GM19372 (cell line): ENCODE measurements at regions not wholly inside any gene's neighbourhood (a gene's known extent, or its start where the extent isn't known, plus 50 kb on each side); places are given as distances from the start of the nearest gene placed in this dataset.
"Not testable (repeated sequence)": the region's sequence is repeated elsewhere in the genome, so short reads cannot be mapped to it uniquely, and the experiment has no call there.

Source experiments
- ATAC-seq: cut with Tn5 transposase; IDR thresholded peaks from one replicate; pipeline ENCODE4 v1.9.1; 2021; ENCODE audit warnings: mild to moderate bottlenecking, low read depth, moderate library complexity; ENCODE audit not compliant: unreplicated experiment

DNA sequence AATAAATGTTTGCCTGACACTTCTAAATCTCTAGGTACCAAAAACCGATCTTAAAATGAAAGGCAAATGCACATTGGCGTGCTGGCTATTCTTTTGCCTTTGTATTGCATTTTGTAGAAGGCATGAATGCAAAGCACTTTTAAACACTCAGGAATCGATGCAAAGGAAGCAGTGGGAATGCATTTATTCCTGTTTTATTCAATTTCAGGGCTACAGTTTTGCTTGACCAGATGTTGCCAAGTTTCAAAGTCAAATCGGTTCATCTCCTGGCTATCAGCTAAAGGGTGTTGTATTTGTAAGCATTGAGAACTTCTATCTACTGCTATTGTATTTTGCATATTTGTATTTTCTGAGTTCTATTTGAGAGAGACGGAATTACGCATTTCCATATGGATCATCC is 659.8 kb upstream of the SLC35B3 start:
- ATAC-seq: no peak

DNA sequence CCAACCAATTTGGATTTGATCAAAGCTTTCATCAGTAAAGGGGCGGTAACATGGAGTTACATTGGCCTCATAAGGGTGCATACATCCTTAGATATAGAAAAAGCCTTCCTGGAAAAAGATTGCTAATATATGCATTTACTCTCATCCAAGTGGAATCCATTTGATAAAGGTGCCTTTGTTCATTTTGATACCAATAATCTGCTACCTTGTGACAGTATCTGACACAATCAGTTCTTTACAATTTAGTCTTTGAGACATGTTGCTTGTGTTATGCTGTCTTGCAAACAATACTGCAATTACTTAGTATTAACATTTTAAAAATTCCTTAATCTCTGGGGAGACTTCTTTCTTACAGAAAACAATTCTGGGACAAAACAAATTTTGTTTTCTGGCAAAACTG is 654.4 kb upstream of the SLC35B3 start:
- ATAC-seq: no peak

DNA sequence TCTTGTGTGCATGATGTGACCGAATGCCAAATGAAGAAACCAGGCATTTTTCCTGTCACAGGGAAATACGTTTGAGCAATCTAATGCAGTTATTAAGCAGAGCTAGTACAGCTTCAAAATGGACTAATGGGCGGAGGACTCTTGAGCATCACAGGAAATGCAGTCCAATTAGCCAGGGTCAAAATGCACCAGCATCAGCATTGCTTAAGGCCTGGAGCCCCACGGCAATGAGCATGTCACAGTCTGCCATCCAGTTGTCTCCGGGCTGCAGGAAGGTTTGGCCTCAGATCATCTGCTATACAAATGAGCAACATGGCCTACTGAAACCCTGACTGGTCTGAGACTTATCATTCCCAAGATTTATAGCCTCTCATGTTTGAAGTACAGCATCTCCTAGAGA is 652.1 kb upstream of the SLC35B3 start:
- no peak for ATAC-seq

DNA sequence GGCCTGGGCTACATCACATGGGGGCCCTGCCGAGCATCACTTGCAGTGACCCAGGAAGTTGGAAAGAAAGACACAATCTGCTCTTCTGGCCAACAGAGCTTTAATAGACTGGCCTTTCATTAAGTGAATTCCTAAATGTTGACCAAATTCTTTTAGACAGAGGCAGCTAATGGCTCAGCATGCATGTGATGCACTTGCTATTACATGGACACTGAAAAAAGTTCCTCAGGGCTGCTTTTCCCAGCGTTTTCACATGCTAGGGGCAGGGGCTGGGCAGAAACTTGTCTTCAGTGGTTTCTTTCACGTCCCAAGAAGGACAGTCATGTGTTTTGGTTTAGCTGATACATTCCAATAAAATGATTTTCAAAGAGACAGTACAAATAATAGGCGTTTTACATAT is 651.0 kb upstream of the SLC35B3 start:
- no peak for ATAC-seq

DNA sequence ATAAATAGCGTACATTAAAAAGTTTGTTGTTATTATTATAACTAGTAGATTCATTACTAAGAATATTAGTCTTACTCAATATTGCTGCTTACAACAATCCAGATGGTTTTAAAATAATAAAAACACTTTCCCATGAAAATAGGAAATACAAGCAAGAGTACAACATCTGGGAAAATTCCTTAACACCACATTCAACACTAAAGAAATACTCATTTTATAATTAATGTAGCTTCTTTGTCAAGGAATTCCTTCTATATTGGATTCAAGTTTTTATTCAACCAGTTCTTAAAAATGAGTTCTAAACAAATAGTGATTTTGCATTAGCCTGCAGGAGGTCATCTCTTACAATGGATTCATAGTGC is 650.3 kb upstream of the SLC35B3 start:
- ATAC-seq: no peak

DNA sequence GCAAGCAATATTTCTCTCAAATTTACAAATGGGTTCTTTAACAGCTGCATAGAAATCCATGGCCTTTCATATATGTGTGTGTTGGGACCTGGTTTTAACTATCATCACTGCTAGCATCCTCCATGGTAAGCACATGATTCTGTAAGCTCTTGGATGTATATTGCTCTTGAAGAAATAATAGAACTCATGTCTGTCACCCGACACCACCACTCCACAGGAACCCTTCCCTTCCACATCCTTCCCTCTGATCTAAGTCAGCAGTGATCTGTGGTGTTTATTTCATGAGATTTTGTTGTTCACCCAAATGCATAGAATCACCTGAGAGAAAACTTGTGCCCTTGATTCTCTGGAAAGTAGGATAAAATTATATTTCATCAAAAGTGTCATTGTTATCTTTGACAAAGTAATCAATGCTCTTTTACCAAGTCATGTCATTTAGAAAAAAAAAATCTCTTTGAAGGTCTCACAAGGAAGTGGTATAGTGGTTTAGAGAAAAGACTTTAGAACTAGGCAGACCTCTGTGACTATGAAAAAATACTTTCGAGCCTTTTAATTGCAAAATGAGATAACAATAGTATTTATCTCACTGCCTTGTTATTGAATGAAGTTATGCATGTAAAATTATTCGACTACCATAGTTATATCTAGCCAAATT is 649.8 kb upstream of the SLC35B3 start:
- no peak for ATAC-seq

DNA sequence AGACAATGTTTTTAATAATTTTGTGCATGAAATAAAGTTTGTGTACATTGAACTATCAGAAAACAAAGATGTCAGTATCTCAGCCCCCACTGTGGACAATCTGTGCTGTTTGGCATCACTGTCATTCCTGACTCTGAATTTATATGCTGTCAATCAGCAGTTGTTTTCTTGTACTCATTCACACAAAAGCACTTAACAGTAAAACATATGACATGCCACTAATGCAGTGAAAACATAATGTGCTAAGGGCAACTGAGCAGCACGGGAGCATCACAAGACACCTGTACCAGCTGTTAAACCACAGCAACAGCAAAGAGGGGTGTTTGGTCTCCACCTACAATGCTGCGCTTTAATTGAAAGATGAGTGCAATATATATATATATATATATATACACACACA is 647.8 kb upstream of the SLC35B3 start:
- no peak for ATAC-seq

DNA sequence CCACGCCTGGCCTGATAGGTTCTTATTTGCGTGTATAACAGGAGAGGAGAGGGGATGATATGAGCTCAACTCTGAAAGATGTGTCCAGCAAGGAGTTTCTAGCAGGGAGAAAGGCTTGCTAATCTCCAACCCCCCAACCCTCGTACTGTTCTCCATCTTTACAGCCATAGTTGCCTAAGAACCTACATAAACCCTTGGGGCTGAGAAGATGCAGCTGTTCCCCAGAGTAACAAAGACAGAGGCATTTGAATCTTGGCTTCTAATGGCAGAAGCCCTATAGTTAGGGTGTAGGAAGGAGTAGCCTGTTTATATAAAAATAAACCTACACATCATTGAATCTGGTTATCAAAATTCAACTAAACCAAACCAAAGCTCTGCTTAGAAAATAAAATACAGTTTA is 631.4 kb upstream of the SLC35B3 start:
- ATAC-seq: no peak

DNA sequence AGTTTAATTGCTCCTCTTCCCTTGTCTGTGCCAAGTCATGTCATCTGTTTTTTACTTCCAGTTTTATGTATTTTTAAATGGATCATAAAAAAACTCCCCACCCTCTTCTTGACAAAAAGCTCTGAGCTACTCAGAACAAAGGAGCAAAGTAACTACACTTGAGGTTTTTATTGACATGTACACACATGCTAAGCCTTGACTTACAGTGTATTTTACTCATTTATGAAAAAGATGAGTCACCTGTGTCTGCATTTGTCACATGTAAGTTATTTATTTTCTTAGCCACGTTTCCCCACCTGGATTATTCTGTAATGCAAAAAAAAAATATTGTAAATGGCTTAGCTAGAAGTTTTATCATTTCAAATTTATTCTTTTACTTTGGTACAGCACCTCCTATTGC is 628.8 kb upstream of the SLC35B3 start:
- no peak for ATAC-seq

DNA sequence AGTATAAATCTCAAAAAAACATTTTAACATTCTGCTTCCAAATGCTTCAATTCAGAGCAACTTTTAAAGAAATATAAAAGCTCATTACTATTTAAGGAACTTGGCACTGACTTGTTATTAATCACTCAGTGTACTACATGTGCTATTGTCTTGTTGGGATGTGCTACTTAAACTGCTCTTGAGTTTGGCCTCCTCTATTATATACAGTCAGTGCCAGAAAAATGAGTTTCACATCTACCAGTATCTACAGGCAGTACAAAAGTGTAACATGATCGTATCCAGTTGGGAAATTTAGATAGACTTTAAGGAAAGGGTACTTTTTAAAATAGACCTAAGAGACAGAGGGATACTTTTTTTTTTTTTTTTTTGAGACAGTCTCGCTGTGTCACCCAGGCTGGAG is 627.3 kb upstream of the SLC35B3 start:
- ATAC-seq: no peak

DNA sequence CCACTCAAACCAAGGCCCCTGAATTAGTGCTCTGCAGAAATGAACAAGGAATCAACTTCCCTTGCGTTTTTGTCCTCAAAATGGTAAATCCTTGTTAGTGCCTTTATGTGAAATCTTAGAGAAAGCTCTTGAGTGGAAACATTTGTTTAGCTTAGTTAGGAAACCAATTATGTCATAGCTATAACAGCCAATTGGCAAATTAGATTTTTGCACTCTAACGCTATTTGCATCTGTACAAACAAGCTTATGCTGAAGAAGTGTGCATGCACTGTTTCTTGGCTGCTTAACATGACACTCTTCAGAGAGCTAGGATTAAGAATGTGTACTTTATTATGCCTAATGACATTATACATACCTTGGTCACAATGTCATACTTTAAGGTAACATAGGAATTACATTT is 622.6 kb upstream of the SLC35B3 start:
- no peak for ATAC-seq

DNA sequence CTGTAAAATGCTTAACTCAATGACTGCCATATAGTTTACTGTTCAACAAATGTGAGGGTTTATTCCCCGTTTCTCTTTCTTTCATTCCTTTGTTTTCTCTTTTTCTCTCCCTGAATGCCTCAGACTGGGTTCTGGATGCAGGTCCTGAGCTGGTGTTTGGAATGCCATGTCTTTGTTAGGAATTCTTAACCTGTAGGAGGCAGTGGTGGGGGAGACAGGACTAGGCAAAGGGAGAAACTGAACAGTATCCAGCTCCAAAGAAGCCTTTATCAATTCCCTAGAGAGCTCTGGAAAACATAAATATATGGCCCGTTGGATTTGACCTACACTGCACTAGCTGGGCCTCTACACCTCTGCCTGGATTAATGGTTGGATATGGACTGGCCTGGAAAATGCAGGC is 621.2 kb upstream of the SLC35B3 start:
- no peak for ATAC-seq

DNA sequence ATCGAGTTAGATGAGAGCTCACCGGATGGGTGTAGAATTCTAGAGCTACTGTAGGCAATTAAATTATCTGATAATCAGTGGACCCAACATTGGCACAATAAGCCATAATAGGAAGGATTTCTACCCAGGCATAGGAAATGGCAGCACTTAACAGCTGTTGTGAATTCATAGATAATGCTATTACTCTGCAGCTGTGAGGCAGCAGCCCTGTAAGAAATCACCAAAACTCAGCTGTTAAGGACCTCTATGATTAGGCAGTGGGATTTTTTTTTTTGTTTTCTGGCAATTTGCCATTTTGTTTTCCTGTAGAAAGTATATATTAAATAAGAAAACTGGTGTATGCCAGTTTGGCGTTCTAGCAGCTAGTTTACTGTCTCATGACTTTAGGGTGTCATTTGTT is 609.1 kb upstream of the SLC35B3 start:
- no peak for ATAC-seq

DNA sequence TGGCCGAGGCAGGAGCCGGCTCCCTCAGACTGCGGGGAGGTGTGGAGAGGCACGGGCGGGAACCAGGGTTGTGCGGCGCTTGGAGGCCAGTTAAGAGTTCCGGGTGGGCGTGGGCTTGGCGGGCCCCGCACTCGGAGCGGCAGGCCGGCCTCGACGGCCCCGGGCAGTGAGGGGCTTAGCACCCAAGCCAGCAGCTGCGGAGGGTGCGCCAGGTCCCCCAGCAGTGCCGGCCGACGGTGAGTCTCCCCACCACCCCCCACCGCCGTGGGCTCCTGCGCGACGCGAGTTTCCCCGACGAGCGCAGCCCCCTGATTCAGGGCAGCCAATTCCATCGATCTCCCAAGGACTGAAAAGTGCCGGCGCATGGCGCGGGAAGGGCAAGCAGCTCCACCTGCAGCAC is 605.4 kb upstream of the SLC35B3 start:
- ATAC-seq: no peak

DNA sequence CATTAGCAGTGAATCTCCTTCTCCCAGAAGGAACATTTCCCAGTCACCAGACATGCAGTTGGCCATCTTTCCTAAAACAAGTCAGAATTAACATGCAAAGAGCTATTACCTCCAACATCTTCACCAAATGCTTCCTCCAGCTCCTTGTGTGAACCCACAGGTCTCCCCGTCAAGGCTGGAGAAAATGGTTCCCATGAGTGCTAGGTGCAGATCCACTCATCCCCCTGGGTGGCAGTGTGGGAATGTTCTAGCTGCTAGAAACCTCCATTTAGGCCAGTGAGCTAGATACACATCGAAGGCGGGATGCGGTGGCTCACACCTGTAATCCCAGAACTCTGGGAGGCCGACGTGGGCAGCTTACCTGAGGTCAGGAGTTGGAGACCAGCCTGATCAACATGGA is 603.9 kb upstream of the SLC35B3 start:
- no peak for ATAC-seq

DNA sequence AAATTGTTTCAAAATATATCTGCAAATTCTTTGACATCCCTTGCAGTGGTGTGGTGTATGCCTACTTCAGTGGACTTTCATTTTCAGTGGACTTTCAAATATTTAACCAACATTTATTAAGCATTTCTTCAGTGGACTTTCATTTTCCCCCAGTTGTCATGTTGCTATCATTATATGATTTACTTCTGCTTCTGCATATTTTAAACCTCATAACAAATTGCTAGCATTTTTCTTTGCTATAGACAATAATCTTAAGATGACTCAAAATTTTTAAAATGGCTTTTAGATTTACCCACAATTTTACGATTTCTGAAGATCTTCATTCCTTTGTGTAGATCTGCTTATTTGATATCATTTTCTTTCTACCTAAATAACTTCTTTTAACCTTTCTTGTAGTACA is 592.7 kb upstream of the SLC35B3 start:
- ATAC-seq: no peak

DNA sequence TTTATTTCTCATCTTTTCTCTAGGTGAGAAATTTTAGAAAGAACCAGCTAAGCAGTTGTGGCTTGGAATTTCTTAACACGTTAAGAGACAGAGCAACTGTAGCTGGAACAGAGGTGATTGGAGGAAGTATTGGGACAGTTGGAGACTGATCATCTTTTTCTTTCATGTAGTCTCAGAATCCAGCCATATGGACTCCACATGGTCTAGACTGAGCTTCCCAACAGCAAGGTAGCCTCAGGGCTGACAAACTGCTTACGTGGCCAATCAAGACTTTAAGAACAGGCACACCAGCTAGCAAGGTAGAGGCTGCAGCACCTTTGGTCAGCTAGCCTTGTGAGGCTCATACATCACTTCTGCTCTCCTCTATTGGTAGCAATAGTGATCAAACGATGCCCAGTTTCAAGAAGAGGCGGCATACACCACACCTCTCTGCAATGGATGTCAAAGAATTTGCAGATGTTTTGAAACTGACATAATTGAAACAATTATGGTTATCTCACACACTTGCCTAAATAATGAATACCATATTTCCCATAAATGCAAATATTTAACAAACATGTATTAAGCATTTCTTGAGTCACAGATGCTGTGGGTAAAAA is 590.5 kb upstream of the SLC35B3 start:
- no peak for ATAC-seq

DNA sequence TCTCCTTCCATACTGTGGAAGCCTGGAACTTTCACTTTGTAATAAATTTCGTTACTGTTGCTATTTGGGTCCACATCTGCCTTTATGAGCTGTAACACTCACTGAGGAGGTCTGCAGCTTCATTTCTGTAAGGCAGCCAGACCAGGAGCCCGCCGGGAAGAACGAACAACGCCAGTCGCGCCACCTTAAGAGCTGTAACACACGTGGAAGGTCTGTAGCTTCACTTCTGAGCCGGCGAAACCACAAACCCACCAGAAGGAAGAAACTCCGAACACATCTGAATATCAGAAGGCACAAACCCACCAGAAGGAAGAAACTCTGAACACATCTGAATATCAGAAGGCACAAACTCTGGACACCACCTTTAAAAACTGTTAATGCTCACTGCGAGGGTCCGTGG is 589.9 kb upstream of the SLC35B3 start:
- ATAC-seq: no peak

DNA sequence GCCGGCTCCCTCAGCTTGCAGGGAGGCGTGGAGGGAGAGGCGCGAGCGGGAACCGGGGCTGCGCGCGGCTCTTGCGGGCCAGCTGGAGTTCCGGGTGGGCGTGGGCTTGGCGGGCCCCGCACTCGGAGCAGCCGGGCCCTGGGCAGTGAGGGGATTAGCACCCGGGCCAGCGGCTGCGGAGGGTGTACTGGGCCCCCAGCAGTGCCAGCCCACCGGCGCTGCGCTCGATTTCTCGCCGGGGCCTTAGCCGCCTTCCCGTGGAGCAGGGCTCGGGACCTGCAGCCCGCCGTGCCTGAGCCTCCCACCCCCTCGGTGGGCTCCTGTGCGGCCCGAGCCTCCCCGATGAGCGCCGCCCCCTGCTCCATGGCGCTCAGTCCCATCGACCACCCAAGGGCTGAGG is 588.9 kb upstream of the SLC35B3 start:
- not testable (repeated sequence) for ATAC-seq

DNA sequence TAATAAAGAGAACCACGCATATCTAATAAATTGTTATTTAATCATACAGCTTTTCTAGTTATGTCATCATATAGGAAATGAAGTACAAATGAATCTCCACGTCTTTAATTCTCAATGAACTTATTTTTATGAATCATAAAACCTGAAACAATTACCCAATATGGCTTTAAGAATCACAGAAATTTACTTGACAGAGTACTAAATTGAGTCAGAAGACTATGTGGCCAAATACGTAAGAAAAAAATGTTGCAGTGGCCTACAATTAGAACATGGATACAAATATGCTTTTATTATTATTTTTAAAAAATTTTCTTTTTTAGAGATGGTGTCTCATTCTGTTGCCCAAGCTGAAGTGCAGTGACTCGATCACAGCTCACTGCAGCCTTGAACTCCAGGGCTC is 584.7 kb upstream of the SLC35B3 start:
- no peak for ATAC-seq

DNA sequence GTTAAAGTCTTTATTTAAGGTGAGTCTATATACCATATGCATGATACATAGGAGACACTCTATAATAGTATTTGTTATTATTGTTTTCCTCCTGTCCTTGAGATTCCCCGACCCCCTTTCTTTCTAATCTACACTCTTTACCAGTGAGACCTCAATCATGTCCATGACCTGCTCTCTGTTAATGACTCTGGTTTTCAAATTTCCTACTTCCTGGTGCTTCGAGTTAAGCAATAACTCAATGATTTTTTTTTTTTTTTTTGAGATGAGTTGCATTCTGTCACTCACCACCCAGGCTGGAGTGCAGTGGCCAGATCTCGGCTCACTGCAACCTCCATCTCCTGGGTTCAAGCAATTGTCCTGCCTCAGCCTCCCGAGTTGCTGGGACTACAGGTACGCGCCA is 574.6 kb upstream of the SLC35B3 start:
- ATAC-seq: no peak

DNA sequence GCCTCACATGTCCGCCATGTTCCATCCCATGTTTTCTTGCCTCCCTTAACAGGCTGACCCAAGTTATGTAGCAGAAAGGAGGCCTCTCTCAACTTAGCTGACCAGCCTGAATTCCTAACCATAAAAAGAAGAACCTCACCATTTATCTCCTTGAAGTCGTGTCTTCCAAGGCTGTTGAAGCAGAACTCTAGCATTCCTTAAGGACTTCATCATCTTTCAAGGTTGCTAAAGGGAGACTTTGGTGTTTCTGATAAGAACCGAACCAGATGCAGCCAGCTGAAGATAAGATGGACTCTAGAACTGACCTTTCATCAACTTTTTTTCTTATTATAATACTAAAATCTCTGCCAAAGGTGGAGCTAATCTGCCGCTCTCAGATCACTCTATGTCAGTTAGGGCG is 571.7 kb upstream of the SLC35B3 start:
- no peak for ATAC-seq

DNA sequence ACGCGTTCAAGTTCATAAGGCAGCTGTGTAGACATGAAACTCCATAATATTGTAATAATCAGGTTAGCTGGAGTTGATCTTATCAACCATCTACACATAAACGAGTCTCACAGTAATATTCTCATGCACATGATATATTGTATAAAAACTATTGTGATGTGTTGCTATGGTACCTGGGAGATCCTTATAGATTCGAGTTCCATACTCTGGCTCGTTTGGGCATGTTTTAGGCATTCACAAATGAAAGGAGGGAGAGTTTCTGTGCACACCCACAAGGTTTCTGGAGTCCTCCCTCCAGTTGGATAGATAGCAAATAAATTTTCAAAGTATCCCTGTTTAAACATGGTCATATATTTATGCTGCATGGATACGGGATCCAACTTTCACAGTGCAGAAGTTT is 567.5 kb upstream of the SLC35B3 start:
- no peak for ATAC-seq
